B cell (primary cell): ENCODE measurements at regions not wholly inside any gene's neighbourhood (a gene's known extent, or its start where the extent isn't known, plus 50 kb on each side); places are given as distances from the start of the nearest gene placed in this dataset.

Experiments
- EZH2 ChIP-seq: IDR thresholded peaks from 2 replicates; pipeline ENCODE4 v1.6.1; 2012; ENCODE audit warnings: borderline replicate concordance, low read depth, mild to moderate bottlenecking, moderate library complexity, low read length; ENCODE audit not compliant: insufficient read depth, poor library complexity, severe bottlenecking
- TF ChIP-seq, protein P1 (sequence below): fragments of 200-600 bp; IDR thresholded peaks from one replicate; pipeline ENCODE4 v1.8.0; 2022; ENCODE audit warnings: antibody characterized with exemption, mild to moderate bottlenecking

DNA sequence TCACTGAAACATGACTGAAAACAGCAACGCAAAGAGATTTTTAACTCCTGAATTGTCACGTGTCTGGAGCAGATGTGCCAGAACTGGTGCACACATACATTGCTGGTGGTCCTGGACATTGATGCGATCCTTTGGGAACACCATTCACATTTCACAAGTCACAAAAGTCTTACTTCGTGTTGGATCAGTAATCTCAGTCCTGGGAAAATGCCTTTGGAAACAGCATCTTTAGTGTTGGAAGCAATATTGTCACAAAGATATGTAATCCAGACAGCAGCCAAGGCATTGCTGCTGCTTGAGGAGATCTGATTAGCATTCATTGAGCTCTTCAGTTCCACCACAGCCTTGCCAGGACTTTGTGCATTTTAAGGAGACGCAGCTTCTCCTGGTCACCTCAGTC is 126.2 kb upstream of the SH3BP4 start:
- no peak for TF ChIP-seq EZH2
- TF ChIP-seq, protein P1, sequence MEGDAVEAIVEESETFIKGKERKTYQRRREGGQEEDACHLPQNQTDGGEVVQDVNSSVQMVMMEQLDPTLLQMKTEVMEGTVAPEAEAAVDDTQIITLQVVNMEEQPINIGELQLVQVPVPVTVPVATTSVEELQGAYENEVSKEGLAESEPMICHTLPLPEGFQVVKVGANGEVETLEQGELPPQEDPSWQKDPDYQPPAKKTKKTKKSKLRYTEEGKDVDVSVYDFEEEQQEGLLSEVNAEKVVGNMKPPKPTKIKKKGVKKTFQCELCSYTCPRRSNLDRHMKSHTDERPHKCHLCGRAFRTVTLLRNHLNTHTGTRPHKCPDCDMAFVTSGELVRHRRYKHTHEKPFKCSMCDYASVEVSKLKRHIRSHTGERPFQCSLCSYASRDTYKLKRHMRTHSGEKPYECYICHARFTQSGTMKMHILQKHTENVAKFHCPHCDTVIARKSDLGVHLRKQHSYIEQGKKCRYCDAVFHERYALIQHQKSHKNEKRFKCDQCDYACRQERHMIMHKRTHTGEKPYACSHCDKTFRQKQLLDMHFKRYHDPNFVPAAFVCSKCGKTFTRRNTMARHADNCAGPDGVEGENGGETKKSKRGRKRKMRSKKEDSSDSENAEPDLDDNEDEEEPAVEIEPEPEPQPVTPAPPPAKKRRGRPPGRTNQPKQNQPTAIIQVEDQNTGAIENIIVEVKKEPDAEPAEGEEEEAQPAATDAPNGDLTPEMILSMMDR: no peak
